Colonic mucosa (tissue), 4 donors: ENCODE measurements at regions not wholly inside any gene's neighbourhood (a gene's known extent, or its start where the extent isn't known, plus 50 kb on each side); places are given as distances from the start of the nearest gene placed in this dataset.

Experiments
- DNase-seq: peaks from one replicate; pipeline ENCODE4 v3.0.0-alpha.2; 2020
- H3K27ac ChIP-seq: fragments of 200-600 bp; one replicate; pipeline ENCODE4 v1.8.0; 2021
- H3K27me3 ChIP-seq: fragments of 200-600 bp; one replicate; pipeline ENCODE4 v1.8.0; 2021
- H3K36me3 ChIP-seq: fragments of 200-600 bp; one replicate; pipeline ENCODE4 v1.8.0; 2021
- H3K4me1 ChIP-seq: fragments of 200-600 bp; one replicate; pipeline ENCODE4 v1.8.0; 2021; ENCODE audit warnings: mild to moderate bottlenecking
- H3K4me3 ChIP-seq: fragments of 200-600 bp; one replicate; pipeline ENCODE4 v1.8.0; 2021
- H3K9ac ChIP-seq, 2 donors: one replicate each; pipeline ENCODE4 v1.7.0; 2013; ENCODE audit warnings: control low read depth in 2 of 2, low read depth in 2 of 2, low read length in 2 of 2
- H3K9me3 ChIP-seq: fragments of 200-600 bp; one replicate; pipeline ENCODE4 v1.8.0; 2021
- CTCF ChIP-seq: fragments of 200-600 bp; IDR thresholded peaks from one replicate; pipeline ENCODE4 v1.8.0; 2022; ENCODE audit warnings: antibody characterized with exemption, mild to moderate bottlenecking
- intact Hi-C: fragments of 100-400 bp; cut with DNase I; formaldehyde crosslinking; loops from one replicate; pipeline ENCODE4 v1.14.1; 2022
- donor health status: healthy.
- donor health status: DM: no; HTN: no; CAD: no.
- donor health status: DM: no; HTN: no; CAD: no.

- H3K9ac ChIP-seq = no peak overlapping the region
- TF ChIP-seq CTCF = no peak
Observed at GRCh38 chr6:163839296-163839695, 424.8 kb downstream of the QKI start.

GRCh38 chr6:163837691-163838431 is 423.3 kb downstream of the QKI start:
- H3K27me3 ChIP-seq = no peaks in the 10 kb centered on the region
- no peak overlapping the region for H3K4me3 ChIP-seq
- no peaks in the 10 kb centered on the region for H3K4me1 ChIP-seq
- no peak for DNase-seq
- H3K27ac ChIP-seq = no peak overlapping the region
- H3K36me3 ChIP-seq = no peaks in the 10 kb centered on the region
- intact Hi-C loops = no loop called here
- no peaks in the 10 kb centered on the region for H3K9me3 ChIP-seq
- no peak overlapping the region for H3K9ac ChIP-seq
- no peak for TF ChIP-seq CTCF

More at GRCh38 chr6:163839296-163839695, 424.8 kb downstream of the QKI start:
- DNase-seq = no peak
- intact Hi-C loops = no loop called here
- H3K27me3 ChIP-seq = no peaks in the 10 kb centered on the region
- no peak overlapping the region for H3K4me3 ChIP-seq
- H3K27ac ChIP-seq = no peak overlapping the region
- H3K36me3 ChIP-seq = no peaks in the 10 kb centered on the region
- no peaks in the 10 kb centered on the region for H3K4me1 ChIP-seq
- H3K9me3 ChIP-seq = no peaks in the 10 kb centered on the region

GRCh38 chr6:163836876-163837690 is 422.6 kb downstream of the QKI start:
- no peaks in the 10 kb centered on the region for H3K9me3 ChIP-seq
- no peak for TF ChIP-seq CTCF
- no peak for DNase-seq
- no peaks in the 10 kb centered on the region for H3K4me1 ChIP-seq
- intact Hi-C loops = no loop called here
- no peak overlapping the region for H3K9ac ChIP-seq
- no peak overlapping the region for H3K4me3 ChIP-seq
- no peak overlapping the region for H3K27ac ChIP-seq
- no peaks in the 10 kb centered on the region for H3K36me3 ChIP-seq
- no peaks in the 10 kb centered on the region for H3K27me3 ChIP-seq

- Histone ChIP-seq H3K4me3 (no peak overlapping the region), H3K9ac (no peak overlapping the region), H3K4me1 (no peaks in the 10 kb centered on the region), H3K27me3 (no peaks in the 10 kb centered on the region), H3K27ac (no peak overlapping the region), H3K9me3 (no peaks in the 10 kb centered on the region), H3K36me3 (no peaks in the 10 kb centered on the region)
- intact Hi-C loops = no loop called here
- DNase-seq = no peak
- TF ChIP-seq CTCF = no peak
Observed at GRCh38 chr6:163835439-163836171, 421.1 kb downstream of the QKI start.

GRCh38 chr6:163834226-163834970 is 419.9 kb downstream of the QKI start:
- Histone ChIP-seq H3K4me1 (no peaks in the 10 kb centered on the region), H3K4me3 (no peak overlapping the region), H3K36me3 (no peaks in the 10 kb centered on the region), H3K9ac (no peak overlapping the region), H3K27me3 (no peaks in the 10 kb centered on the region), H3K9me3 (no peaks in the 10 kb centered on the region), H3K27ac (no peak overlapping the region)
- DNase-seq = no peak
- no peak for TF ChIP-seq CTCF
- intact Hi-C loops = no loop called here
